Kidney glomerular epithelial cell (primary cell): ENCODE measurements at regions not wholly inside any gene's neighbourhood (a gene's known extent, or its start where the extent isn't known, plus 50 kb on each side); places are given as distances from the start of the nearest gene placed in this dataset.
A peak's percentile ranks its signal among the peaks of the same experiment; 100 is the strongest.
"Not testable (repeated sequence)": the region's sequence is repeated elsewhere in the genome, so short reads cannot be mapped to it uniquely, and the experiment has no call there.

ENCODE experiments used
- DNase-seq: peaks from one replicate; lab custom pipeline; 2025; lab: John Stamatoyannopoulos, UW

- no peak for DNase-seq
These were observed 115.9 kb downstream of the OTOR start for GRCh38 chr20:16864069-16864468.

GRCh38 chr20:16864963-16865362 is 116.8 kb downstream of the OTOR start:
- no peak for DNase-seq

- no peak for DNase-seq
These were observed 117.2 kb downstream of the OTOR start for GRCh38 chr20:16865406-16865805.

GRCh38 chr20:16873124-16873523 is 125.0 kb downstream of the OTOR start:
- not testable (repeated sequence) for DNase-seq

- no peak for DNase-seq
These were observed 128.9 kb downstream of the OTOR start for GRCh38 chr20:16877053-16877554.

- no peak for DNase-seq
These were observed 137.6 kb downstream of the OTOR start for GRCh38 chr20:16885746-16886145.

GRCh38 chr20:16898433-16898832 is 150.3 kb downstream of the OTOR start:
- DNase-seq, result no peak

GRCh38 chr20:16902662-16903061 is 154.5 kb downstream of the OTOR start:
- no peak for DNase-seq

GRCh38 chr20:16904751-16905150 is 156.6 kb downstream of the OTOR start:
- no peak for DNase-seq

GRCh38 chr20:16914277-16914676 is 166.1 kb downstream of the OTOR start:
- no peak for DNase-seq

- no peak for DNase-seq
These were observed 168.0 kb downstream of the OTOR start for GRCh38 chr20:16916165-16916564.

GRCh38 chr20:16917636-16918035 is 169.5 kb downstream of the OTOR start:
- no peak for DNase-seq

GRCh38 chr20:16918366-16918765 is 170.2 kb downstream of the OTOR start:
- DNase-seq, result no peak

- DNase-seq, result no peak
These were observed 171.7 kb downstream of the OTOR start for GRCh38 chr20:16919841-16920240.

GRCh38 chr20:16922834-16923233 is 174.7 kb downstream of the OTOR start:
- DNase-seq, result peak; percentile 81

- DNase-seq, result no peak
These were observed 178.7 kb downstream of the OTOR start for GRCh38 chr20:16926626-16927430.

GRCh38 chr20:16929756-16930155 is 181.6 kb downstream of the OTOR start:
- no peak for DNase-seq

- DNase-seq, result no peak
These were observed 182.5 kb downstream of the OTOR start for GRCh38 chr20:16930656-16931055.

- DNase-seq, result no peak
These were observed 190.9 kb downstream of the OTOR start for GRCh38 chr20:16939051-16939450.

GRCh38 chr20:16940701-16941100 is 192.5 kb downstream of the OTOR start:
- DNase-seq, result no peak

GRCh38 chr20:16942051-16942450 is 193.9 kb downstream of the OTOR start:
- DNase-seq, result no peak

- DNase-seq, result no peak
These were observed 194.6 kb downstream of the OTOR start for GRCh38 chr20:16942756-16943155.

- DNase-seq, result no peak
These were observed 196.6 kb downstream of the OTOR start for GRCh38 chr20:16944745-16945144.

- DNase-seq, result no peak
These were observed 197.5 kb downstream of the OTOR start for GRCh38 chr20:16945619-16946018.
